ENCODE measurements at regions not wholly inside any gene's neighbourhood (a gene's known extent, or its start where the extent isn't known, plus 50 kb on each side); places are given as distances from the start of the nearest gene placed in this dataset.

DNA sequence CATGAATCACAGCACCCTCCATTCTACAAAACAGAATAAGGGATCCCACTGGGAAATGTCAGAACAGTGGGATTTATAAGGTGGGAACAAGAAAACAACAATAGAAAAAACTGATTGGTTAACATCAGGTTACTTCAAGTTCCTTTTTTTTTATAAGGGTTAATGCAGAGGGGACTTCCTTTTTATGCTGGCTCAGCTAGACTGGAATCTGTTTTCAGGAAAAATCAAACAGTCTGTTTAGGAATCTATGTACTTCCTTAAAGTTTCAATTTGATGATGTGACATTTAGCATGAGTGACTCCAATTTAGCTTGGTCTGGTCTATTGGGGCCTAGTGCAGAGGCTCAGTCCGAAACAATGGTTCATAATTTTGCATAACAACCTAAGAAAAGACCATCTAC lies 192.9 kb downstream of the ADGRA3 start:
- H3K4me3 ChIP-seq (ENCODE audit: low read depth, low read length) = no peak overlapping the region
- no peak overlapping the region for H3K27ac ChIP-seq (ENCODE audit: extremely low read depth, low read depth, low read length)
- no peaks in the 10 kb centered on the region for H3K9me3 ChIP-seq (ENCODE audit: control insufficient read depth, insufficient read depth, low read depth, low read length)
- POLR2A ChIA-PET = interaction anchor here (0.6 kb wide), 1 partner anchor 70 kb away, joined by 3 read pairs; no protein-coding TSS in a partner anchor
- TF ChIP-seq GFI1B (tag by site-specific recombination; IDR thresholded peaks at IDR 0.05) = no peak
- TF ChIP-seq ZNF510 (tag by site-specific recombination; IDR thresholded peaks at IDR 0.05; ENCODE audit: insufficient replicate concordance) = no peak
- TF ChIP-seq ZNF24 (tag by site-specific recombination; IDR thresholded peaks at IDR 0.05) = no peak
- no peak for TF ChIP-seq ZNF548 (tag by site-specific recombination; IDR thresholded peaks at IDR 0.05)
- TF ChIP-seq ZNF843 (tag by site-specific recombination; IDR thresholded peaks at IDR 0.05) = no peak
- no peak for TF ChIP-seq ZNF354C (tag by site-specific recombination; IDR thresholded peaks at IDR 0.05; ENCODE audit: borderline replicate concordance, low read depth)
- no peak for TF ChIP-seq OVOL3 (tag by site-specific recombination; IDR thresholded peaks at IDR 0.05)
- no peaks in the 10 kb centered on the region for H3K36me3 ChIP-seq (ENCODE audit: control insufficient read depth in 2 of 2, insufficient read depth in 1 of 2, low read length in 2 of 2)
- H3K4me1 ChIP-seq (ENCODE audit: control insufficient read depth, insufficient read depth, low read length) = no peaks in the 10 kb centered on the region
- CTCF ChIA-PET = no interaction called here

- no peak overlapping the region for H3K4me3 ChIP-seq (ENCODE audit: low read depth, low read length)
- CTCF ChIA-PET = no interaction called here
- H3K27ac ChIP-seq (ENCODE audit: extremely low read depth, low read depth, low read length) = no peak overlapping the region
- TF ChIP-seq ZNF561 (tag by site-specific recombination; IDR thresholded peaks at IDR 0.05; ENCODE audit: borderline replicate concordance) = no peak
- TF ChIP-seq ZBTB17 (tag by site-specific recombination; IDR thresholded peaks at IDR 0.05) = no peak
- TF ChIP-seq ZNF776 (tag by site-specific recombination; IDR thresholded peaks at IDR 0.05; ENCODE audit: borderline replicate concordance) = no peak
- TF ChIP-seq GLI2 (tag by site-specific recombination; IDR thresholded peaks at IDR 0.05; ENCODE audit: borderline replicate concordance, low read depth) = no peak
- TF ChIP-seq ZBTB7A (tag by site-specific recombination; IDR thresholded peaks at IDR 0.05; ENCODE audit: low read depth) = no peak
- TF ChIP-seq ZNF600 (tag by site-specific recombination; IDR thresholded peaks at IDR 0.05) = no peak
- POLR2A ChIA-PET = no interaction called here
- H3K4me1 ChIP-seq (ENCODE audit: control insufficient read depth, insufficient read depth, low read length) = no peaks in the 10 kb centered on the region
- H3K9me3 ChIP-seq (ENCODE audit: control insufficient read depth, insufficient read depth, low read depth, low read length) = no peaks in the 10 kb centered on the region
- H3K36me3 ChIP-seq (ENCODE audit: control insufficient read depth in 2 of 2, insufficient read depth in 1 of 2, low read length in 2 of 2) = no peaks in the 10 kb centered on the region
Measured at GRCh38 chr4:22315628-22316027, 200.2 kb downstream of the ADGRA3 start.

- no peak overlapping the region for H3K4me3 ChIP-seq (ENCODE audit: low read depth, low read length)
- H3K9me3 ChIP-seq (ENCODE audit: control insufficient read depth, insufficient read depth, low read depth, low read length) = no peaks in the 10 kb centered on the region
- ChIA-PET CTCF (no interaction called here), POLR2A (no interaction called here)
- H3K27ac ChIP-seq (ENCODE audit: extremely low read depth, low read depth, low read length) = no peak overlapping the region
- H3K4me1 ChIP-seq (ENCODE audit: control insufficient read depth, insufficient read depth, low read length) = no peaks in the 10 kb centered on the region
- H3K36me3 ChIP-seq (ENCODE audit: control insufficient read depth in 2 of 2, insufficient read depth in 1 of 2, low read length in 2 of 2) = no peaks in the 10 kb centered on the region
- TF ChIP-seq ZNF626 (tag by site-specific recombination; IDR thresholded peaks at IDR 0.05) (no peak), ZNF701 (tag by site-specific recombination; IDR thresholded peaks at IDR 0.05) (no peak), ZNF10 (tag by site-specific recombination; IDR thresholded peaks at IDR 0.05) (no peak), ZNF510 (tag by site-specific recombination; IDR thresholded peaks at IDR 0.05; ENCODE audit: insufficient replicate concordance) (no peak), ZNF398 (tag by site-specific recombination; IDR thresholded peaks at IDR 0.05) (no peak), ZNF223 (tag by site-specific recombination; IDR thresholded peaks at IDR 0.05) (no peak), GLIS1 (tag by site-specific recombination; IDR thresholded peaks at IDR 0.05) (no peak), KLF9 (tag by site-specific recombination; IDR thresholded peaks at IDR 0.05; ENCODE audit: low read depth) (no peak), ZNF404 (tag by site-specific recombination; IDR thresholded peaks at IDR 0.05) (no peak), ZNF623 (tag by site-specific recombination; IDR thresholded peaks at IDR 0.05) (no peak), ZNF114 (tag by site-specific recombination; IDR thresholded peaks at IDR 0.05) (no peak), ZNF600 (tag by site-specific recombination; IDR thresholded peaks at IDR 0.05) (no peak)
- TF ChIP-seq, protein P1, sequence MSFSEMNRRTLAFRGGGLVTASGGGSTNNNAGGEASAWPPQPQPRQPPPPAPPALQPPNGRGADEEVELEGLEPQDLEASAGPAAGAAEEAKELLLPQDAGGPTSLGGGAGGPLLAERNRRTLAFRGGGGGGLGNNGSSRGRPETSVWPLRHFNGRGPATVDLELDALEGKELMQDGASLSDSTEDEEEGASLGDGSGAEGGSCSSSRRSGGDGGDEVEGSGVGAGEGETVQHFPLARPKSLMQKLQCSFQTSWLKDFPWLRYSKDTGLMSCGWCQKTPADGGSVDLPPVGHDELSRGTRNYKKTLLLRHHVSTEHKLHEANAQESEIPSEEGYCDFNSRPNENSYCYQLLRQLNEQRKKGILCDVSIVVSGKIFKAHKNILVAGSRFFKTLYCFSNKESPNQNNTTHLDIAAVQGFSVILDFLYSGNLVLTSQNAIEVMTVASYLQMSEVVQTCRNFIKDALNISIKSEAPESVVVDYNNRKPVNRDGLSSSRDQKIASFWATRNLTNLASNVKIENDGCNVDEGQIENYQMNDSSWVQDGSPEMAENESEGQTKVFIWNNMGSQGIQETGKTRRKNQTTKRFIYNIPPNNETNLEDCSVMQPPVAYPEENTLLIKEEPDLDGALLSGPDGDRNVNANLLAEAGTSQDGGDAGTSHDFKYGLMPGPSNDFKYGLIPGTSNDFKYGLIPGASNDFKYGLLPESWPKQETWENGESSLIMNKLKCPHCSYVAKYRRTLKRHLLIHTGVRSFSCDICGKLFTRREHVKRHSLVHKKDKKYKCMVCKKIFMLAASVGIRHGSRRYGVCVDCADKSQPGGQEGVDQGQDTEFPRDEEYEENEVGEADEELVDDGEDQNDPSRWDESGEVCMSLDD (tag by site-specific recombination; IDR thresholded peaks at IDR 0.05) = no peak
- TF ChIP-seq, protein P2, sequence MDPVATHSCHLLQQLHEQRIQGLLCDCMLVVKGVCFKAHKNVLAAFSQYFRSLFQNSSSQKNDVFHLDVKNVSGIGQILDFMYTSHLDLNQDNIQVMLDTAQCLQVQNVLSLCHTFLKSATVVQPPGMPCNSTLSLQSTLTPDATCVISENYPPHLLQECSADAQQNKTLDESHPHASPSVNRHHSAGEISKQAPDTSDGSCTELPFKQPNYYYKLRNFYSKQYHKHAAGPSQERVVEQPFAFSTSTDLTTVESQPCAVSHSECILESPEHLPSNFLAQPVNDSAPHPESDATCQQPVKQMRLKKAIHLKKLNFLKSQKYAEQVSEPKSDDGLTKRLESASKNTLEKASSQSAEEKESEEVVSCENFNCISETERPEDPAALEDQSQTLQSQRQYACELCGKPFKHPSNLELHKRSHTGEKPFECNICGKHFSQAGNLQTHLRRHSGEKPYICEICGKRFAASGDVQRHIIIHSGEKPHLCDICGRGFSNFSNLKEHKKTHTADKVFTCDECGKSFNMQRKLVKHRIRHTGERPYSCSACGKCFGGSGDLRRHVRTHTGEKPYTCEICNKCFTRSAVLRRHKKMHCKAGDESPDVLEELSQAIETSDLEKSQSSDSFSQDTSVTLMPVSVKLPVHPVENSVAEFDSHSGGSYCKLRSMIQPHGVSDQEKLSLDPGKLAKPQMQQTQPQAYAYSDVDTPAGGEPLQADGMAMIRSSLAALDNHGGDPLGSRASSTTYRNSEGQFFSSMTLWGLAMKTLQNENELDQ (tag by site-specific recombination; IDR thresholded peaks at IDR 0.05; ENCODE audit: low read depth) = no peak
- TF ChIP-seq, protein P3, sequence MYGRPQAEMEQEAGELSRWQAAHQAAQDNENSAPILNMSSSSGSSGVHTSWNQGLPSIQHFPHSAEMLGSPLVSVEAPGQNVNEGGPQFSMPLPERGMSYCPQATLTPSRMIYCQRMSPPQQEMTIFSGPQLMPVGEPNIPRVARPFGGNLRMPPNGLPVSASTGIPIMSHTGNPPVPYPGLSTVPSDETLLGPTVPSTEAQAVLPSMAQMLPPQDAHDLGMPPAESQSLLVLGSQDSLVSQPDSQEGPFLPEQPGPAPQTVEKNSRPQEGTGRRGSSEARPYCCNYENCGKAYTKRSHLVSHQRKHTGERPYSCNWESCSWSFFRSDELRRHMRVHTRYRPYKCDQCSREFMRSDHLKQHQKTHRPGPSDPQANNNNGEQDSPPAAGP (tag by site-specific recombination; IDR thresholded peaks at IDR 0.05) = no peak
Measured at GRCh38 chr4:22313976-22314375, 201.9 kb downstream of the ADGRA3 start.

Measured in HEK293 (cell line).